ENCODE measurements at regions not wholly inside any gene's neighbourhood (a gene's known extent, or its start where the extent isn't known, plus 50 kb on each side); places are given as distances from the start of the nearest gene placed in this dataset.

DNA sequence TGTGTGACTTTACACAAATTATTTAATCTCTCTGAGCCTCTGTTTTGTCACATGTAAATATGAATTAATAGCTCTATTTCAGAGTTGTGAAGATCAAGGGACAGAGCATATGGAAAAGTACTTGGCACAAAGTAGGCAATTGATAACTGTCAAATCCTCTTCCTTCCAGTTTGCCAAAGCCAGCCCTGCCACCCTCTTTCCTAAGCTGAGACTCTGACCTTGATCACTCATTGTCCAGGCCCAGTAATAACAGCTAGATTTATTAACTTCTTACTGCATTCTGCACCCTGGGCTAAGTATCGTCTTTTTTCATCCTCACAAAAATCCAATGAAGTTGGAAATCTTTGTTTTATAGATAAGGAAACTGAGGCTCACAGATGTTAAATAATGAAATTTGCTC is 70.8 kb upstream of the ATP1A1 start:
- Mint-ChIP-seq H3K27me3 (ENCODE audit: low read depth) (no peaks in the 10 kb centered on the region; the same call in 1 of the 2 replicates), H3K27ac (no peak overlapping the region), H3K9me3 (peaks cover 18 to 19% of the 10 kb centered on the region in 2 experiments), H3K4me1 (no peaks in the 10 kb centered on the region), H3K36me3 (ENCODE audit: insufficient read depth in 1 of 3, low read depth in 3 of 3) (peaks cover 0 to 13% (median 8%) of the 10 kb centered on the region in 3 experiments; a peak in 4 of 7 replicates), H3K4me3 (no peak overlapping the region)
- Histone ChIP-seq H3K79me1 (ENCODE audit: insufficient read depth, low read depth, low read length, poor library complexity, severe bottlenecking) (no peaks in the 10 kb centered on the region), H2BK120ac (ENCODE audit: low read depth, low read length, poor library complexity, severe bottlenecking) (no peak overlapping the region), H2BK20ac (ENCODE audit: low read depth, low read length, poor library complexity, severe bottlenecking) (no peak overlapping the region), H3K23ac (ENCODE audit: insufficient read length, low read depth, low read length) (no peak overlapping the region), H3K79me2 (ENCODE audit: insufficient read depth, low read length) (no peaks in the 10 kb centered on the region), H2AK5ac (ENCODE audit: insufficient read length, low read length) (no peak overlapping the region), H4K20me1 (ENCODE audit: control insufficient read depth, insufficient read depth, insufficient read length) (no peaks in the 10 kb centered on the region), H3K27ac (ENCODE audit: insufficient read length, low read depth, low read length) (no peak overlapping the region), H4K5ac (ENCODE audit: insufficient read length, low read depth, low read length) (no peak overlapping the region), H4K8ac (replicated peaks; ENCODE audit: insufficient read length, low read depth, low read length) (no peak overlapping the region), H3K23me2 (ENCODE audit: insufficient read length, low read depth, low read length, poor library complexity, severe bottlenecking) (no peaks in the 10 kb centered on the region), H3K9me3 (ENCODE audit: control insufficient read depth, low read depth, low read length) (peaks cover 8% of the 10 kb centered on the region), H3K27me3 (ENCODE audit: insufficient read depth, low read length) (no peaks in the 10 kb centered on the region), H4K91ac (ENCODE audit: insufficient read length, low read depth, low read length) (no peak overlapping the region), H2BK5ac (ENCODE audit: insufficient read length, low read length) (no peak overlapping the region), H2BK12ac (ENCODE audit: insufficient read length, low read depth, low read length) (no peak overlapping the region), H3K56ac (ENCODE audit: insufficient read length, low read depth, low read length) (no peak overlapping the region), H2BK15ac (ENCODE audit: low read depth, low read length) (no peak overlapping the region), H3T11ph (ENCODE audit: low read length) (no peak overlapping the region), H2AFZ (ENCODE audit: low read length) (no peak overlapping the region), H3K4me1 (ENCODE audit: insufficient read depth, low read length) (no peaks in the 10 kb centered on the region), H3K14ac (ENCODE audit: insufficient read depth, low read length) (no peak overlapping the region), H3K9ac (ENCODE audit: extremely low read depth, insufficient read length, low read length) (no peak overlapping the region), H3K18ac (ENCODE audit: insufficient read length, low read depth, low read length) (no peak overlapping the region), H3K4ac (ENCODE audit: low read depth, low read length) (no peak overlapping the region), H3K4me2 (ENCODE audit: insufficient read depth, insufficient read length, low read length) (no peak overlapping the region)
- no CpG with 5 or more reads among the region's 1 CpG for WGBS (ENCODE audit: extremely low coverage, insufficient read length, low lambda C conversion rate)
- TF ChIP-seq, protein P1, sequence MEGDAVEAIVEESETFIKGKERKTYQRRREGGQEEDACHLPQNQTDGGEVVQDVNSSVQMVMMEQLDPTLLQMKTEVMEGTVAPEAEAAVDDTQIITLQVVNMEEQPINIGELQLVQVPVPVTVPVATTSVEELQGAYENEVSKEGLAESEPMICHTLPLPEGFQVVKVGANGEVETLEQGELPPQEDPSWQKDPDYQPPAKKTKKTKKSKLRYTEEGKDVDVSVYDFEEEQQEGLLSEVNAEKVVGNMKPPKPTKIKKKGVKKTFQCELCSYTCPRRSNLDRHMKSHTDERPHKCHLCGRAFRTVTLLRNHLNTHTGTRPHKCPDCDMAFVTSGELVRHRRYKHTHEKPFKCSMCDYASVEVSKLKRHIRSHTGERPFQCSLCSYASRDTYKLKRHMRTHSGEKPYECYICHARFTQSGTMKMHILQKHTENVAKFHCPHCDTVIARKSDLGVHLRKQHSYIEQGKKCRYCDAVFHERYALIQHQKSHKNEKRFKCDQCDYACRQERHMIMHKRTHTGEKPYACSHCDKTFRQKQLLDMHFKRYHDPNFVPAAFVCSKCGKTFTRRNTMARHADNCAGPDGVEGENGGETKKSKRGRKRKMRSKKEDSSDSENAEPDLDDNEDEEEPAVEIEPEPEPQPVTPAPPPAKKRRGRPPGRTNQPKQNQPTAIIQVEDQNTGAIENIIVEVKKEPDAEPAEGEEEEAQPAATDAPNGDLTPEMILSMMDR (conservative IDR thresholded peaks at IDR 0.05) = no peak
- DNase-seq = no peak
